GM19238 (cell line): ENCODE measurements at regions not wholly inside any gene's neighbourhood (a gene's known extent, or its start where the extent isn't known, plus 50 kb on each side); places are given as distances from the start of the nearest gene placed in this dataset.

Experiments used
- DNase-seq: peaks from one replicate; pipeline ENCODE4 v3.0.0; 2011; ENCODE audit warnings: low spot score; ENCODE audit not compliant: insufficient read length

GRCh38 chr14:89607453-89607852 lies 190.4 kb upstream of the FOXN3 start:
- no peak for DNase-seq

- DNase-seq, result no peak
These were observed 187.0 kb upstream of the FOXN3 start for GRCh38 chr14:89603938-89604480.

GRCh38 chr14:89600950-89601826 lies 184.2 kb upstream of the FOXN3 start:
- DNase-seq, result no peak

- DNase-seq, result no peak
These were observed 183.0 kb upstream of the FOXN3 start for GRCh38 chr14:89600029-89600428.

GRCh38 chr14:89598548-89599186 lies 181.6 kb upstream of the FOXN3 start:
- no peak for DNase-seq

- DNase-seq, result no peak
These were observed 175.9 kb upstream of the FOXN3 start for GRCh38 chr14:89592961-89593360.

- DNase-seq, result no peak
These were observed 172.5 kb upstream of the FOXN3 start for GRCh38 chr14:89589400-89590118.

GRCh38 chr14:89588840-89589296 lies 171.8 kb upstream of the FOXN3 start:
- DNase-seq, result no peak

- DNase-seq, result no peak
These were observed 171.0 kb upstream of the FOXN3 start for GRCh38 chr14:89588016-89588415.

- no peak for DNase-seq
These were observed 170.0 kb upstream of the FOXN3 start for GRCh38 chr14:89587136-89587420.

GRCh38 chr14:89586258-89587135 lies 169.5 kb upstream of the FOXN3 start:
- no peak for DNase-seq

GRCh38 chr14:89578156-89578555 lies 161.1 kb upstream of the FOXN3 start:
- no peak for DNase-seq

- no peak for DNase-seq
These were observed 159.9 kb upstream of the FOXN3 start for GRCh38 chr14:89576960-89577359.

GRCh38 chr14:89576145-89576927 lies 159.3 kb upstream of the FOXN3 start:
- DNase-seq, result no peak

GRCh38 chr14:89575386-89576061 lies 158.5 kb upstream of the FOXN3 start:
- DNase-seq, result no peak

- no peak for DNase-seq
These were observed 157.4 kb upstream of the FOXN3 start for GRCh38 chr14:89574420-89574819.

GRCh38 chr14:89573399-89573657 lies 156.3 kb upstream of the FOXN3 start:
- DNase-seq, result no peak

- DNase-seq, result no peak
These were observed 155.8 kb upstream of the FOXN3 start for GRCh38 chr14:89572596-89573398.

- no peak for DNase-seq
These were observed 154.5 kb upstream of the FOXN3 start for GRCh38 chr14:89571491-89571890.
